Upper lobe of left lung (tissue), 6 donors: ENCODE measurements at regions not wholly inside any gene's neighbourhood (a gene's known extent, or its start where the extent isn't known, plus 50 kb on each side); places are given as distances from the start of the nearest gene placed in this dataset.

Source experiments
- ATAC-seq, 2 donors: fragments of 200-7000 bp; cut with Tn5 transposase; one replicate each; pipeline ENCODE4 v1.9.1; 2022; ENCODE audit warnings: mild to moderate bottlenecking in 2 of 2, moderate library complexity in 2 of 2; ENCODE audit not compliant: low FRiP score in 2 of 2
- DNase-seq, 2 donors: peaks; one replicate each; pipeline ENCODE4 v3.0.0-alpha.2; 2019 to 2020
- H3K27ac ChIP-seq, 4 donors: fragments of 200-600 bp; sonication (generic); one replicate each; pipeline ENCODE4 v1.5.1; 2016 to 2019
- H3K27me3 ChIP-seq, 4 donors: fragments of 200-600 bp; sonication (generic); one replicate each; pipeline ENCODE4 v1.5.1; 2017 to 2019
- H3K36me3 ChIP-seq, 4 donors: fragments of 200-600 bp; sonication (generic); one replicate each; pipeline ENCODE4 v1.5.1; 2016 to 2019
- H3K4me1 ChIP-seq, 4 donors: fragments of 200-600 bp; sonication (generic); one replicate each; pipeline ENCODE4 v1.5.1; 2018 to 2019
- H3K4me3 ChIP-seq, 4 donors: fragments of 200-600 bp; sonication (generic); one replicate each; pipeline ENCODE4 v1.5.1; 2017 to 2019; ENCODE audit warnings: mild to moderate bottlenecking in 2 of 4, moderate library complexity in 1 of 4
- H3K9me3 ChIP-seq, 4 donors: fragments of 200-600 bp; sonication (generic); one replicate each; pipeline ENCODE4 v1.5.1; 2018 to 2019
- EP300 ChIP-seq, 4 donors: sonication (generic); formaldehyde crosslinking; IDR thresholded peaks; one replicate each; pipeline ENCODE4 v1.5.1; 2017; ENCODE audit warnings: antibody characterized with exemption in 4 of 4, control low read depth in 2 of 4
- POLR2A ChIP-seq, 4 donors: fragments of 450-650 bp; IDR thresholded peaks; one replicate each; pipeline ENCODE4 v1.5.1; 2016 to 2017; ENCODE audit warnings: antibody characterized with exemption in 4 of 4, mild to moderate bottlenecking in 2 of 4
- POLR2AphosphoS5 ChIP-seq, 2 donors: sonication (generic); formaldehyde crosslinking; IDR thresholded peaks; one replicate each; pipeline ENCODE4 v1.5.1; 2017; ENCODE audit warnings: antibody characterized with exemption in 2 of 2
- WGBS, 2 donors: methylation state at CpG; one replicate each; pipeline ENCODE4 v1.1.5; 2017 to 2018; 5-methylcytosine and 5-hydroxymethylcytosine counted together
- TF ChIP-seq, protein P1 (sequence below), 6 experiments: fragments of 450-650 bp in 4 of 6; fragments of 200-600 bp in 2 of 6; sonication (generic) in 2 of 6; IDR thresholded peaks; one replicate each; pipeline ENCODE4 v1.5.1; 2016 to 2019; ENCODE audit warnings: antibody characterized with exemption in 6 of 6
- donor health status: DM: no; HTN: no; CAD: no; lungs with moderate emphysema.
- donor health status: DM: no; HTN: yes; CAD: no; lungs with severe emphysema.

DNA sequence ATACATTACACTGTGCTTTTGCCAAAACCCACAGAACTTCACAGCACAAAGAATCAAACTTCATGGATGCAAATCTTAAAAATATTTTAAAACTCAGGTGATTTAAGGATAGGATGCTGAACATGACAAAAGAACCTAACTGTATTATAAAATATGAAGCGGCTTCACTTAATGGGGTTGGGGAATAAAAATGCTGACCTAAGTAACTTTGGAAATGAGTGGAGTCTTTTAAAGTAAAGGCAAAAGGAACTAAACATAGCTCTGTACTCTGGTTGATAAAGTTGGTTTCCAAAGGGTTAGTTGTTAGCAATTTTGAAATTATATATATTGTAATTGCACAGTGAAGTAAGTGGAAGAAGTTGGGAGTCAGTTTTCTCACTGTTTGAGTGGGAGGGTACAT lies 111.5 kb upstream of the SYT1 start:
- H3K36me3 ChIP-seq, result no peaks in the 10 kb centered on the region
- no peak for TF ChIP-seq POLR2AphosphoS5 (IDR thresholded peaks at IDR 0.05)
- TF ChIP-seq, protein P1, sequence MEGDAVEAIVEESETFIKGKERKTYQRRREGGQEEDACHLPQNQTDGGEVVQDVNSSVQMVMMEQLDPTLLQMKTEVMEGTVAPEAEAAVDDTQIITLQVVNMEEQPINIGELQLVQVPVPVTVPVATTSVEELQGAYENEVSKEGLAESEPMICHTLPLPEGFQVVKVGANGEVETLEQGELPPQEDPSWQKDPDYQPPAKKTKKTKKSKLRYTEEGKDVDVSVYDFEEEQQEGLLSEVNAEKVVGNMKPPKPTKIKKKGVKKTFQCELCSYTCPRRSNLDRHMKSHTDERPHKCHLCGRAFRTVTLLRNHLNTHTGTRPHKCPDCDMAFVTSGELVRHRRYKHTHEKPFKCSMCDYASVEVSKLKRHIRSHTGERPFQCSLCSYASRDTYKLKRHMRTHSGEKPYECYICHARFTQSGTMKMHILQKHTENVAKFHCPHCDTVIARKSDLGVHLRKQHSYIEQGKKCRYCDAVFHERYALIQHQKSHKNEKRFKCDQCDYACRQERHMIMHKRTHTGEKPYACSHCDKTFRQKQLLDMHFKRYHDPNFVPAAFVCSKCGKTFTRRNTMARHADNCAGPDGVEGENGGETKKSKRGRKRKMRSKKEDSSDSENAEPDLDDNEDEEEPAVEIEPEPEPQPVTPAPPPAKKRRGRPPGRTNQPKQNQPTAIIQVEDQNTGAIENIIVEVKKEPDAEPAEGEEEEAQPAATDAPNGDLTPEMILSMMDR (IDR thresholded peaks at IDR 0.05), result no peak
- no peak for TF ChIP-seq EP300 (IDR thresholded peaks at IDR 0.05)
- TF ChIP-seq POLR2A (IDR thresholded peaks at IDR 0.05), result no peak
- no peak for ATAC-seq
- no peaks in the 10 kb centered on the region for H3K9me3 ChIP-seq
- H3K27me3 ChIP-seq, result no peaks in the 10 kb centered on the region
- H3K4me3 ChIP-seq, result no peak overlapping the region
- no peak for DNase-seq
- no peak overlapping the region for H3K27ac ChIP-seq
- H3K4me1 ChIP-seq, result no peaks in the 10 kb centered on the region
- WGBS, 2 donors, result 94 to 100% methylated on average over 1 of the region's 1 CpG

DNA sequence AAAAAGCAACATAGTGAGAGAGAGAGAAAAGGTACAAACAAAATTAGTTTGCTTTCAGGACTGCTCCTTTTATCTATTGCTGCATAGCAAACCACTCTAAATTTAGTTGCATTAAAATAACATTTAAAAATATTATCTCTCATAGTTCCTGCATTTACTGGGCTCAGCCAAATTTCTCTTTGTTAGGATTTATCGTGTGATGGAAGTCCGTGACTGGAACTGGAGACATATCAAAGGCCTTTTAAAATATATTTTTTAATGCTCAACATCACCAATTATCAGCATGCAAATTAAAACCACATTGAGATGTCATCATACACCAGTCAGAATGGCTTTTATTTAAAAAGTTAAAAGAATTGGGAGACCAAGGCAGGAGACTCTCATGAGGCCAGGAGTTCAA lies 107.6 kb upstream of the SYT1 start:
- Histone ChIP-seq H3K4me1 (no peaks in the 10 kb centered on the region), H3K9me3 (no peaks in the 10 kb centered on the region), H3K36me3 (no peaks in the 10 kb centered on the region), H3K27me3 (no peaks in the 10 kb centered on the region), H3K4me3 (no peak overlapping the region), H3K27ac (no peak overlapping the region)
- TF ChIP-seq POLR2A (IDR thresholded peaks at IDR 0.05) (no peak), POLR2AphosphoS5 (IDR thresholded peaks at IDR 0.05) (no peak)
- ATAC-seq (no peak), DNase-seq (no peak)
- 77 to 84% methylated on average over 2 of the region's 2 CpGs for WGBS, 2 donors

DNA sequence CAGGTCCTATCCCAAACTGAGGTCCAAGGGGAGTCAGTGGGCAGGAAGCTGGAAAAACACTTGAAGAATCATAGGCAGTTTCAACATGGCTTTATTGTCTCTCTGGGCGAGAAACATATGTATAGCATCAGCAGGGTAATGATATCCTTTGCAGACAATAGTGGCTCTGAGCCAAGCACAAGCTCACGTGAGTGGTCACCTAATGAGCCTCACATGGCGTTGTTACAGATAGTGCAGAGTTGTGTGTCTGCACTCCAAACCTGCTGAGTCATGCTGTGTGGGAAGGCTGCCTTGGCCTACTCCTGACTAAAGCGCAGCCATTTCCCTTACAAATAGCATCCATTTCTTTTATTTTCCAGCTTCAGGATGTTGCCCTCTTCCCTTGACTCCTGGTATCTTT lies 105.2 kb upstream of the SYT1 start:
- H3K9me3 ChIP-seq, result no peaks in the 10 kb centered on the region
- H3K27me3 ChIP-seq, result no peaks in the 10 kb centered on the region
- ATAC-seq (peak in 1 of 2 donors; percentile 46), DNase-seq (no peak)
- TF ChIP-seq POLR2AphosphoS5 (IDR thresholded peaks at IDR 0.05) (no peak), EP300 (IDR thresholded peaks at IDR 0.05) (no peak), POLR2A (IDR thresholded peaks at IDR 0.05) (no peak)
- TF ChIP-seq, protein P1 (IDR thresholded peaks at IDR 0.05), result no peak
- H3K36me3 ChIP-seq, result no peaks in the 10 kb centered on the region
- H3K27ac ChIP-seq, result no peak overlapping the region
- H3K4me1 ChIP-seq, result no peaks in the 10 kb centered on the region
- 49 to 72% methylated on average over 4 of the region's 4 CpGs for WGBS, 2 donors
- H3K4me3 ChIP-seq, result no peak overlapping the region

DNA sequence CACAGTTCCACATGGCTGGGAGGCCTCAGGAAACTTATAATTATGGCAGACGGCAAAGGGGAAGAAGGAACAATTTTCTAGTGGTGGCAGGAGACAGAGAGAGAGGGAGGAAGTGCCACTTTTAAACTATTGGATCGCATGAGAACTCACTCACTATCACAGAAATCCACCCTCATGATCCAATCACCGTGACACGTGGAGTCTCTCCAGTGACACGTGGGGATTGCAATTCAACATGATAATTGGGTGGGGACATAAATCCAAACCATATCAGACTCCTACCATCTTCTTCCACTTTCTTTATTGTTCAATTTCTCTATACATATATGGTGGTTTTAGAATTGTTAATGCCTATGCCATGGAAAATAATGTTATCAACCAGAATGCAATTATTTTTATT lies 103.7 kb upstream of the SYT1 start:
- H3K27ac ChIP-seq, result no peak overlapping the region
- H3K36me3 ChIP-seq, result no peaks in the 10 kb centered on the region
- H3K4me3 ChIP-seq, result no peak overlapping the region
- TF ChIP-seq EP300 (IDR thresholded peaks at IDR 0.05) (no peak), POLR2A (IDR thresholded peaks at IDR 0.05) (no peak), POLR2AphosphoS5 (IDR thresholded peaks at IDR 0.05) (no peak)
- TF ChIP-seq, protein P1 (IDR thresholded peaks at IDR 0.05), result no peak
- DNase-seq (no peak), ATAC-seq (no peak)
- H3K9me3 ChIP-seq, result no peaks in the 10 kb centered on the region
- 86 to 87% methylated on average over 5 of the region's 5 CpGs for WGBS, 2 donors
- no peaks in the 10 kb centered on the region for H3K27me3 ChIP-seq
- H3K4me1 ChIP-seq, result no peaks in the 10 kb centered on the region

DNA sequence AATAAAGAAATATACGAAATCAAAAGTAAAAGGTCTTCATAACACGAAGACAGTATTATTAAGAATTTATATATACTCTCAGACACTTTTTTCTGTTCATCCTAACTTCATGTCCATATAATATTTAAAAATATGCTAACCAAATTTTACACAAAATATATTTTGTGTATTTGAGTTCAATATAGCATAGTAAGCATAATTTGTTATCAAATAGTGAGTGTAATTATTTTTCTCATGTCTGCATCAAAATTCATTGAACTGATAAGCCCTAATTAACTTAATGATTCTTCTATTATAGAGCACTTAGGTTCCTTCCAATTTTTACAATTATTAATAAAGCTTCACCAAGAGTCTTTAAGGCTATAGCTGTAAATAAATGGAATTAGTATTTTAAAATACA lies 99.7 kb upstream of the SYT1 start:
- H3K4me1 ChIP-seq, result no peaks in the 10 kb centered on the region
- H3K9me3 ChIP-seq, result no peaks in the 10 kb centered on the region
- 85 to 89% methylated on average over 2 of the region's 2 CpGs for WGBS, 2 donors
- H3K27ac ChIP-seq, result no peak overlapping the region
- no peak overlapping the region for H3K4me3 ChIP-seq
- no peak for DNase-seq
- no peak for ATAC-seq
- no peaks in the 10 kb centered on the region for H3K27me3 ChIP-seq
- no peaks in the 10 kb centered on the region for H3K36me3 ChIP-seq
- TF ChIP-seq, protein P1 (IDR thresholded peaks at IDR 0.05), result no peak
- no peak for TF ChIP-seq POLR2AphosphoS5 (IDR thresholded peaks at IDR 0.05)
- TF ChIP-seq POLR2A (IDR thresholded peaks at IDR 0.05), result no peak
- TF ChIP-seq EP300 (IDR thresholded peaks at IDR 0.05), result no peak
